GM19463 (cell line): ENCODE measurements at regions not wholly inside any gene's neighbourhood (a gene's known extent, or its start where the extent isn't known, plus 50 kb on each side); places are given as distances from the start of the nearest gene placed in this dataset.

Experiments used
- ATAC-seq: cut with Tn5 transposase; IDR thresholded peaks from one replicate; pipeline ENCODE4 v1.9.1; 2021; ENCODE audit warnings: mild to moderate bottlenecking, moderate library complexity; ENCODE audit not compliant: unreplicated experiment

DNA sequence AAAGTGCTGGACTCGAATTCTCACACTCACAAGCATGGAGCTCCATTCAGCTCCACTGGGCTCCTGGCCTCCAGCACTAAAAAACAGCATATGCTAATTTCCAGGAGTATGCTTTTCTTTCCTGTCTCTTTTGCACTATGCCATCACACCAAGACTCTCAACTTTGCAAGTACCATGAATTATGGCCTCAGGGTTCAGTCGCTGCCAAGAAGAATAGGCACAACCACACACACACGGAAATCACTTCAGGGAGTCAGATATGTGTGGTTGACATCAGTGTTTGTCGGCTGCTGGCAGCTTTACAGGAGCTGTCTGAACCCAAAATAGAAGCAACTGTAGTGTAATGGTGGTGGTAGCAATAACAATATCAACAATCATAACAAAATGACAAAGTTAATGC, 305.0 kb upstream of the SLCO3A1 start:
- ATAC-seq, result no peak

DNA sequence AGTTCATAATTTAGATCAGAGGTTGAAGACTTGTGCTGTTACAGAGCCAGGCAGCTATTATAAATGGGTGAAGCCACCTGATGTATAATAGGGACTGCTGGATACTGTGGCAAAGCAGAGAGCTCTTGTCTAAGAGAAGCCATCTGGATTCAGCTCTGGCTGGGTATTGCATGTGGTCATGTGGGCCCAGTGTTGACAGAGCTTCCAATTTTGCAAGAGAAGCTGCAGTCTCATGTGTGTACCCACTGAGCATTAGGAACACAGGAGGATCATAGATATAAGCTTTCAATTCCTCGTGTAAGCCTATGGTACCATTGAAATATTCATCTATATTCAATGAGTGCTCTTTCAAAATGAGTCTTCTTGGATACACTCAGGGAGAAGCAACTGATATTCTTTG, 303.9 kb upstream of the SLCO3A1 start:
- no peak for ATAC-seq

DNA sequence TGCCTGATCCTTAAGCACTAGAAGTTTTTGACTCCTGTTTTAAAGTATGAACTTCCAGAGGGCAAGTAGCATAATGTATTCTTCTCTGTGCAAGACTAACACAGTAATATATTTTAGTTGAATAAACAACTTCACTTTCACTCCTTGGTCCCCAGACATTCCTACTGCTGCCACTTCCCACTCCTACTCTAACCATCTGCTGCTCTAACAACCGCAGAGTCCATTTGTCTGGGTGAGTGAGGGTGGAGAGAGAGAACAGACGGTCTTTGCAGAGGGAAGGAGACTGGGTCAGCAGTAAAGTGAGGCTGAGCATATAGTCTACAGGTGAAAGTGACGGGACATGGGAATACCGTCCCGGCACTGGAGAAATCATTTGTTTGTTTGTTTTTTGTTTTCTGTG, 301.0 kb upstream of the SLCO3A1 start:
- no peak for ATAC-seq

DNA sequence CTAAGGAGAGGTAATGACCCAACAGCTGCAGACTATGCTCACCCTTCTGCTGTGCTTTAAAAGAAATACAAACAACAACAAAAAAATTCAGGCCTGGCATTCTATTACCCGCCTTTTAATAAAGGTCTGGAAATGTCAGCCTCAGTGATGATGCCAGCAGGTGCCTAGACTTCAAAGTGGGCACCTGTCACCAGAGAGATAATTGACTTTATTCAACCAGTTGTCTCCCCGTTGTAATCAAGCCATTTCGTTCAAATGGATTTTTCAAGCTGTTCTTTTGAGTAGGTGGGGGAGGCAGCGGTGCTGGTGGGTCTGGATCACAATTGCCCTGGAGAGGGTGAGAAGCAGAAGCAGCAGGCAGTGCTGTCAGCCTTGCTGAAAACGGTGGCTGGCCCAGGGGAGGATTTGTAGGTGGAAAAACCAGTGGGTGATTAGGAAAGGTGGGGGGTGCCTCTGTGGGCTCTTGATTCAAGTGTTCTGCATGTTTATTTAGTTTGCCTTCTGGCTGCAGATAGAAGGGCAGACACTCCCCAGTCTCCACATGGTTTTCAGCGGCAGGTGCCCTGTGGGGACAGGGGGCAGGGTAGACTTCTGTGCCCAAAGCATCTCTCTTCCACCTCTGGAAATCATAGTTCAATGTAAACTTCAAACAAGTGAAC, 300.2 kb upstream of the SLCO3A1 start:
- ATAC-seq, result no peak

DNA sequence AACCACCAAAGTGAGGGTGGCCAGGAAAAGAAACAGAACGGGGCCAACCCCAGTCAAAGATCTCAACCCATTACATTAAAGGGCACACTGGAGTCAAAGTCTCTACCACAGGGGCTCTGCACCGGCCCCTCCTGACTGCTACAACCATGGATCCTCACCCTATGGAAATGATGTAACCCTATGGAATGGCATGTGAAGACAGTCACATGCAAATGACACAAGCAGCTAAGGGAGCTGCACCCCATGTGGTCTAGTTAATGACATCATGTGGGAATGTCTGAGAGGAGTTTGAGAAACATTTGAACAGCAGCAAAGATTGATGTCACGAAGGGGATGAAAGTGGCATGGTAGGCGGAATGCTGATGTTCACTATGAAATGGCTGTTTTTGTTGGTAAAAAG, 298.2 kb upstream of the SLCO3A1 start:
- no peak for ATAC-seq

DNA sequence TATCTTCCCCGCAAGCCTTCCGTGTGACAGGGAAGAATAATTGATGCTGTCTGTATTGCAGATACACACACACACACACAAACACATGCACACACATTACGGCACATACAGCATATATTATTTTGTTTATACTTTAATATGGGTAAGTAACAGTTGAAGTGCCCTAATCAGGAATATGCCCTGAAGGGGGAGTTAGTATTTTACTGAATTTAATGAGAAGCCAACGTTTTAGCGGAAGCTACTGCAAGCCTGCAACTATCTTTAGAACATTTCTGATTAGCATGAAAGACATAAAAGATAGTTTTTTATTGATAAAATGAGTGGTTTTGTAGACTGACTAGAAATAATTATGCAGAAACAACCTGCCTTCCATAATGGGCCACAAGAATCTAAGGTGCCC, 296.6 kb upstream of the SLCO3A1 start:
- ATAC-seq, result no peak

DNA sequence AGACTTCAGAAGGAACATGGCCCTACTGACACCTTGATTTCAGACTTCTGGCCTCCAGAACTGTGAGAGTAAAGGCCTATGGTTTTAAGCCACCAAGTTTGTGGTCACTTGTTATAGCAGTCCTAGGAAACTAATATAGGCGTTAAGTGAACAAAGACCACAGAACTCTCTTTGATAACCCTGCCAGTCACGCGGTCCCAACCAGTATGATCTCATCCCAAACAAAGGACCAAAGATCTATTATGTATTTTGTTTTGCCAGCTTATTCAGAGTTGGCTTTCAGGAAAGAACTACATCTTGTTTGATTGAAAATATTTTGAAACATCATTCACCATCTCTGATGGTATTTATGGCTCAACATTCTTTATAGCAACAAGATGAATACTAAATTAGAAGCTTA, 294.4 kb upstream of the SLCO3A1 start:
- no peak for ATAC-seq

DNA sequence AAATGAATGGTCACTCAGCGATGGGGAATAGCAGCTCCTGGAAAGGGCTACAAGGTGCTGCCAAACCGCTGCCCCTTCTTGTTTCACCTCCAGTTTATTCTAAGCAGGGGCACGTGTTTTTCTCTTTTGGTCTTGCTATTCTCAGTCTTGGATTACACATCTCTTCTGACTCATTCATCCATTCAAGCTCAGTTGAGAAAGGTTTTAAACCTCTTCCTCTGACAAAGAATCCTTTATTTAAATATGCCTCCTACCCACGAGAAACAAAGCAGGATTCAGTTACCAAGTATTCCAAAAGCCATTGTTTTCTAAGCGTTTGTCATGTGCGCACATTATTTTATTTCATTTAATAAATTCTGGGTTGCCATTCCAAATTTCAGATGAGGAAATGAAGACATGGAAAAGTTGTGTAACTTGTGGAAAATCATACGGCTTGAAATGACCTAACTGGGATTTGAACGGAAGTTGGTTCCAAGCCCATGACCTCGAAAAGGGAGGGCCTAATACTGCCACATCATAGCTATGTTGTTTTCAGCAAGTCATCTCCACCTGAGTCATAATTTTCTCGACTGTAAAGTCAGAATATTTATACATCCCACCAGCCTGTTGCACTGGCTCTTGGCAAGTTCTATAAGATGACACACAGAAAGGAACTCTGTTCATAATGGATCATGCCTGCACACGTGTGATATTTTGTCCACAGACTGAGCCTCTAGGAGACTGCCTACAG, 292.0 kb upstream of the SLCO3A1 start:
- ATAC-seq, result no peak

DNA sequence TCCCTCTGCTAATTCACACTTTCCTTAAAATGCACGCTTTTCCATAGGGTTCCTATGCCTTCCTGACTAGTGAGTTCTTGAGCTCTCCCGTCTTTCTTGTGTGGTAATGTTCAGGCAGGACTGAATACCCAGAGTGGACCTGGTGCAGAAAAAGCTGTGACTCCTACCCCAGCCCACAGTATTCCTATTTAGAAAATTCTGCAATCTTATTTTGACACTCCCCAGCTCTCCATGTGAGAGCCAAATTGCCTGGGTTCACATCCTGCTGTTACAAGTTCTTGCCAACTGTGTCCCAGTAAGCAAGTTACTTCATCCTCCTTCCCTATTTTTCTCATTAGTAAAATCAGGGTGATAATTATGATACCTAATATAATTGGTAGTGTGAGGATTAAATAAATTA, 290.8 kb upstream of the SLCO3A1 start:
- no peak for ATAC-seq

DNA sequence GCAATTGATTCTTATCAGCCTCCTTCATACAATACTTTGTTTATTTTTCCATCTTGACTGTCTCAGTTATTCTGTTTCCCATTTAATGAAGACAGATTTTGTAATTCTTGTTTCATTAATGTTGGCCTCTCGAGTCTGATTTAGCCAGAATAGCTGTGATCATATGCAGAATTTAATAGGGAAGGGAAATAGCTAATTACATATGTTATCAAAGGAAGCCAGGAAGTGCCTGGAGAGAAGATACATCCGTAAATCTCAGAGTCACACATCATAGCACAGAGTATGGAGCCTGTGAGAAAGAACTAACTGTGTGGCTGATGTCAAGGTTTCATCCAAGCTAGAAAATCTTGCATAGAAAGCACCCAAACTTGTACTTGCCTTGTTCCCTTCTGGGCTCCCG, 288.9 kb upstream of the SLCO3A1 start:
- no peak for ATAC-seq

DNA sequence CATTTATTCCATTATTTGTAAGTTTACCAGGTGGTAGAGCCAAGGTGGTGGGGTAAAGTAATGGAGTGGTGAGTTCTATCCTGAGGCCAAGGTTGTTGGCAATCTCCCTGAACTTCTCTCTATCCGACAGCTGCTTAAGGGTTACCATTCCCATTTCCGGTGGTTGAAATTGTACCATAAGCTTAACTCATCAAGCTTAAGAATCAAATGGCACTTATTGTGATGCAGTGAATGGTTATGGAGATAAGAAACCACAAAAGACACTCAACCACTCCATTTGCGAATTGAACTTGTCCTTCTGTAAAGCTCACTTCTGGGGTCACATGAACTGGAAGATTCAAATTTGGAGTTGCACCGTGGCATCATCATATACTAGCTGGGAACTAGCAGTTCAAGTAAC, 287.4 kb upstream of the SLCO3A1 start:
- no peak for ATAC-seq

DNA sequence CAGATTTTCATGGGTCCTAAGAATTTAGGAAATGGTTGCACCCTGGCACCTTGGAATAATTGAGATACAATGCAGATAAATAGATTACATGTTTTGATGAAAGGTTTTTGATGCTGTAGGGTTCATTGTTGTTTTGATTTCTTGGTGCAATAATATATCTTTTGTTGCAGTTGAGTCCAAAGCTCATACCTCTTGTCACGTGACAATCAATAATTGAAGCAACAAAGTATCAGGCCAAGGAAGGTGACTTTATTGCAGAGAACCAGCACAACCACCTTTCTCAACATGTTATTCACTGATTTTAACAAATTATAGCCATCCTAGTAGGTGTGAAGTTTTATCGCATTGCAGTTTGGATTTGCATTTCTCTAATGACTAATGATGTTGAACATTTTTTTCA, 285.5 kb upstream of the SLCO3A1 start:
- ATAC-seq, result no peak

DNA sequence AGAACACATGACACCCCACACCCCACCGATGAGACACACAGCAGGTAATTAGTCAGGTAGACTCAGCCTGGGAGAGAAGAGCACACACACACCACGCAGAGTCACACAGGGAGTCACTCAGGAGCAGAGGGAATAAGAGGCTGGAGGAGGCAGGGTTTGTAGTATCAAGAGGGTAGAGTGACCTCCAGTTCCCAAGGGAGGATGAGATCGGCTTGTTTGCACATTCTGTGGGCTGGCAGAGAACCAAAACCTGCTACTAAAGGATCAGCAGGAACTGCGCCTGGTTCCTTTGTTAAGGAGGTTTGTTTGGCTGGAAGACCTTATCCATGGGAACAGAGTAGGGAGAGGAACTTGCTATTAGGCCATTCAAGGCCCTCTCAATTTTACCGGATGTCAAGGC, 281.4 kb upstream of the SLCO3A1 start:
- ATAC-seq, result no peak

DNA sequence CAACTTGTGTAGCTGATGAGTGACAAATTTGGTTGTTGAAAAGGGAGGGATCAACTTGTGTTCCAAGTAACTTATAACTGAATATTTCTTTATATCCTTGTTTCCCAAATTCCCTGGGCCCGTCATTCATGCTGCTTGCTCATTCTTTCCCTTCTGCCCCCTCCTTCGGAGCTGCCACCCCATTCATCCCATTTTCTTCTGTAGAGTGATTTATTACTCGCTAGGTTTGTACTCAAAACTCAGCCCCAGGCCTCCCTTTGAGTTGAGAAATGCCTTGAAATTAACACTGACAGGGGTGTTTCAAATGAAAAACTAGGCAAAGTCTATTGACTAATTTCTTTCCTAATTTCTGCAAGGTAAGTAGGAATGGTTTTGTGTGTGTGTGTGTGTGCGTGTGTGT, 277.4 kb upstream of the SLCO3A1 start:
- ATAC-seq, result no peak

DNA sequence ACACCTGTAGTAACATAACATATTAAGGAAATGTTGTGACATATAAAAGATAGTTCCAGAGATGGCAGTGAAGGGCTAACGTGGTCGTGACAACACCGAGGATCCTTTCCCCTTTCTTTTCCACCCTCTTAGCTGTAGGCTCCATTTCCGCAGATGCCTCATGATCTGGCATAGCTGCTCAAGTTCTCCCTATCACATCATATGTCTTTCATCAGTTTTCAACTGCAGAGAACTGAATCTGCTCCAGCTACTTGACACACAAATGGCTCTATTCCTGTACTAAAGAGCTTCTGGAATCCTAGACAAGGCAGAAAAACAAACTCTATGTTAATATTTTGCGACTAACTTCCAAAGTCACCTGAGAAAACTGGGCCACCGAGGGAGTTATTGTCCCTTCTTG, 275.0 kb upstream of the SLCO3A1 start:
- ATAC-seq, result no peak

DNA sequence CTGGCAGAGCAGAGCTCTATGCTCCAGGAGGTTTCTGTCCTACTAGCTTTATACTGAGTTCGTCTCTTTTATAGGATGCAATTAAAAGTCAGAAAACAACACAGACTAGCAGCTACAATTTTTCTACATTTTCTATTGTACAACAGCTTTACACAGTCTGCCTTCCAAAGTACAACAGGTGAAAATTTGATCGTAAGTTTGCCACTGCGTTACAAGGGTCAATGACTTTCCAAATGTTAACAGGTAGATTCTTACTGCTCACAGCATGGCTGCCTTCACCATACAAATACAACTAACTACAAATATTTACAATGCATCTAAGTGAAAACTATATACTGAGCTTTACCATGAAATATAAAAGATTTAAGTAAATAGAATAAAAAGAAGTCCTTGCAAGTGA, 268.6 kb upstream of the SLCO3A1 start:
- no peak for ATAC-seq

DNA sequence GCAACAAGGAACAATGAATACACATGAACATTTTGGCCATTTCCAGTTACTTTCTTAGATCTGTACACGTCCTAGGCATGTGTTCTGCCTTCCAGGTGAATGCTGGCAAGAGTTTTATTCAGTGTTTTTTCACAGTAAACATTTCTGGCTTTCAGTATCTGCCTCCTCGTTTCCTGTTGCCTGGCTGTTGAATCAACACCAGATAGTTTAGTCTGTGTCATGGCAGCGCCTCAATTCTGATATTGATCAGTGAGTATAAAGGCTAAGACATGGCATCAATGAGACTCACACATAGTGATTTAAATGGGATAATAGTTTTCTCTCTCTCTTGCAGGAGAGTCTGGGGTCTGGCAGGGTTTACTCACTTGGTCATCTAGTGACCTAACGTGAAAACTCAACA, 266.9 kb upstream of the SLCO3A1 start:
- ATAC-seq, result no peak

DNA sequence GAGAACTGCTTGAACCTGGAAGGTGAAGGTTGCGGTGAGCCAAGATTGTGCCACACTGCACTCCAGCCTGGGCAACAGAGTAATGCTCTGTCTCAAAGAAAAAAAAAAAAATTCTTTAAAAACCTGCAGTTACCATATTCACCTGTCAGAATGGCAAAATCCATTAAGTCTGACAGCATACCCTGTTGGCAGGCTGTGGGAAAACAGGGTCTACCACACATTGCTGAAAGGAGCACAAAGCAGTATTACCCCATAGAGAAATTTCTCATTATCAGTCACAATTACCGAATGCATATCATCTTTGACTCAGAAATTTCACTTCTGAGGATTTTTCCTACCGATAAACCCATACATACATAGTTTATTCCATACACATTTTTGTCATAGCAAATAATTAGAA, 264.1 kb upstream of the SLCO3A1 start:
- ATAC-seq, result no peak

DNA sequence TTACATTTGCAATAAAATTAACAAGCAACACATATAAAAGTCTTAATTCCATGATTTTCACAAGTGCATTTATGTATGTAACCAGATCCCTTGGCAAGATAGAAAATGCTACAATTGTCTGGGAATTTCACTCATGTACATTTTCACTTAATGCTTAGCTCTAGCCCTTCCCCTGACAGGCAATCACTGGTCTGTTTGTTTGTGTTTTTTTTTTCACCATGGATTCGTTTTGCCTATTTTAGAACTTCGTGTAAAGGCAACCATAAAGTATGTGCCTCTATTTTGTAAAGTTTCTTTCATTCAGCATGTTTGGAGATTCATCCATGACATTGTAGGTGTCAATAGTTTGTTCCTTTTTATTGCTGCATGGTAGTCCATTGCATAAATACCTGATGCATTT, 260.9 kb upstream of the SLCO3A1 start:
- no peak for ATAC-seq

DNA sequence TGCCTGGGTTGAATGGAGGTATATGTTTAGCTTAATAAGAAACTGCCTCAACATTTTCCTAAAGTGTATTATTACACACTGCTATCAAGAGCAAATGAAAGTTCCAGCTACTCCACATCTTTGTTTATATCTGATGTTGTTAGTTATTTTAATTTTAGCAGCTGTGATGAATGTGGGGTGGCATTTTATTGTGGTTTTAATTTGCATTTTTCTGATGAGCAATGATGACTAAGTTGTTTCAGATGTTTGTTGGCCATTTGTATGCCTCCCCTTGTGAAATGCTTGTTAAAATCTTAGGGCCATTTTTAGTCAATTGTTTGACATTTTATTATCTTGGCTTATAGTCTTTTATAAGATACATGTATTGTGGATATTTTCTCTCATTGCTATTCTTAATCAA, 260.4 kb upstream of the SLCO3A1 start:
- ATAC-seq, result no peak

DNA sequence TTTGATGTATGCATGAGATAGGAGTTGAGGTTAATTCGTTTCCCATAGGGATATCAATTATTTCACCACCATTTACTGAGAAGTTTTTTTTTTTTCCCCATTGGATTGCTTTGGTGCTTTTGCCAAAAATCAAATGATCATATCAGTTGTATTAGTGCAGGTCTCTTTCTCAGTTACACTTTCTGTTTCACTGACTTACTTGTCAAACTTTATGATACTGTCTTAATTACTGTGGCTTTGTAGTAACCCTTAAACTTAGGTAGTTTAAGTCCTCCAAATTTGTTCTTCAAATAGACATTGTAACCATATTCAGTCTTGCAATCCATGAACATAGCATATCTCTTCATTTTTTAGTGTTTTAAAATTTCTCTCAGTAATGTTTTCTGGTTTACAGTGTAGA, 259.9 kb upstream of the SLCO3A1 start:
- no peak for ATAC-seq

DNA sequence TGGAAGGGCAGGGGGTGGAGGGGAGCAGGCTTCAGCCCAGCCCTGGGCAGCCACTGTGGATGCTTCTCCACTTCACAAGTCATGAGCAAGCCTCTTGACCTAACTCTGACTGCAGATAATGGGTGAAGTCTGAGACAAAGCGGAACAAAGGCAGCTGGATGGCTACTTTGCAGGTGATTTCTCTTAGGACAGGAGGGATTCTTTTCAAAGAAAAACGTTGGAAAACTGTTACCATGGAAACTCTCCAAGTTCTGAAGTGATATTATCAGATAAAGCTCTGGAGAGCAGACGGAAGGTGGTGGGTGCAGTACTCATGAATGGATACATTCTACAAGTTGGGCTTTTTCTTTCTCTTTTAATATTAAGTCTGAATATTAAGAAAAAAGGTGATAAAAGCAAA, 254.2 kb upstream of the SLCO3A1 start:
- ATAC-seq, result no peak
